ENCODE measurements at regions not wholly inside any gene's neighbourhood (a gene's known extent, or its start where the extent isn't known, plus 50 kb on each side); places are given as distances from the start of the nearest gene placed in this dataset.

DNA sequence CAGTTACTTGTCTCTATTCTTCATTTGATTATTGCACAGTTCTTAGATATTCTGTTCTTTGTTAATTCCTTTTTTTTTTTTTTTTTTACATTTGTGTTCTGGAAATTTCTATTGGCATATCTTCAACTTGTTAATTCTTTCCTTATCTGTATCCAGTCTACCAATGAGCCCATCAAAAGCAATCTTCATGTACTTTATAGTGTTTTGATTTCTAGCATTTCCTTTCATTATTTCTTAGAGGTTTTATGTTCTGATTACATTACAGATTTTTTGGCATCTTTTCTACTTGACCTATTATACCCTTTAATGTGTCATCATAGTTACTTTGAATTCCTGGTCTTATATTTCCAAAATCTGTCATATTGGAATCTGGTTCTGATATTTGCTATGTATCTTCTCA lies 2194.8 kb downstream of the PCDH9 start:
- no peak for DNase-seq (ENCODE audit: low spot score)

DNA sequence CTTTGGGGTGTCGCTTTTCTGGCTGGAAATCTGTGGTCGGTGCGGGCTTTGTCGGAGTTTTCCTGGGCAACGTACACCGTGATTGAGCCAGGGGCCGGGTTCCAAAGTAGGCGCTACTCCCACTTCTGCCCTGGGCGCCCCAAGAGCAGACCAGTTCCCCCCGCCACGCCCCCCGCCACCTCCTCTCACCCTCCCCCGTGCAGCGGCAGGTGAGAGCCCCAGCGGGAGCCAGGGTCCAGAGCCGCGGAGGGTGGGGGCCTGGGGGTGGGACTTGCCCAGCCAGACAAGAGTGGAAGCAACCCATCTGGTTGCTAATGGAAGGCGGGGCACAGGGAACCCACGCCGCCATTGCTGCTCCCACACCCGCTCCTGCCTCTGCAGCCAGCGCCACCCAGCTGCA lies 2195.9 kb downstream of the PCDH9 start:
- DNase-seq (ENCODE audit: low spot score), result no peak

DNA sequence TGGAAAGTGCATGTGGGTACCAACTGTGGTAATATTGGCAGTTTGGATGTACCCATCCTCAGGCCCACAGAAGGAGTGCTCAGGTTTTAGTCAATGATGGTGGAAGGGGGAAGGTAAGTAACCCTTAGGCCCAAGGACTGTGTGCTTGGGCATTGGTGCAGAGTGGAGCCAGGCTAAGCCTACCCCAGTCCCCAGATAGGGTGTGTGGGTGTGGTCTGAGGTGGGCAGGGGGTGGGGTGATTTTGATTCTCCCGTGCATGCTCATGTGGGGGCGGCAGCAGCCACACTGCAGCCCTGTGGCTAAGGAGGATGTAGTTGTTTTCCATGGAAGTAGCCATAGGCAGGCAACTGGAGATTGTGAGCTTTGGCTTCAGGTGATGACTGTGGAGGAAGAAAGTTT lies 2197.3 kb downstream of the PCDH9 start:
- no peak for DNase-seq (ENCODE audit: low spot score)

DNA sequence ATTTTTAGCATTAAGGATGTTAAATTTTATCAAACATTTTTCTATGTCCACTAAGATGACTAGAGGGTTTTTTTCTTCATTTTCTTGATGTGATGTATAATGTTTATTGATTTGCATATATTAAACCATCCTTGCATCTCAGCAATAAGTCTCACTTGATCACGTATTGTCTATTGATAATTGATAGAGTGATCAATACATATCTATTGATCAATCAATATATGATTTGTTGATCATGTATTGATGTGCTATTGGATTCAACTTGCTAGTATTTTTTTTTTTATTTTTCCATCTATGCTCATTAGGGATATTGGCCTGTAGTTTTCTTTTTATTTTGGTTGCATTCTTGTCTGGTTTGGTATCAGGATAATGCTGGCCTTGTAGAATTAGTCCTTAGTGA lies 2202.0 kb downstream of the PCDH9 start:
- DNase-seq (ENCODE audit: low spot score), result no peak

DNA sequence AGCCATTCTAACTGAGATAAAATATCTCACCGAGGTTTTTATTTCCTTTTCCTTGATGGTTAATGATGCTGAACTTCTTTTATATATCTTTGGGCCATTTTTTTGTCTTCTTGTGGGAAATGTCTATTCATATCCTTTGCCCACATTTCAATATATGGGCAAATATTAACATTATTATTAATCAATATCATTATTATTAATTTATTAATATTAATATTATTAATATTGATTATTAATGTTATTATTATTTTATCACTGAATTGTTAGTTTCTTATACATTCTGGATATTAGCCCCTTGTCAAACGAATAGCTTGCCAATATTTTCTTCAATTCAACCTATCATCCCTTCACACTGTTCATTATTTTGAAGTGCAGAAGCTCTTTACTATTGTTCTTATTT lies 2203.6 kb downstream of the PCDH9 start:
- no peak for DNase-seq (ENCODE audit: low spot score)

DNA sequence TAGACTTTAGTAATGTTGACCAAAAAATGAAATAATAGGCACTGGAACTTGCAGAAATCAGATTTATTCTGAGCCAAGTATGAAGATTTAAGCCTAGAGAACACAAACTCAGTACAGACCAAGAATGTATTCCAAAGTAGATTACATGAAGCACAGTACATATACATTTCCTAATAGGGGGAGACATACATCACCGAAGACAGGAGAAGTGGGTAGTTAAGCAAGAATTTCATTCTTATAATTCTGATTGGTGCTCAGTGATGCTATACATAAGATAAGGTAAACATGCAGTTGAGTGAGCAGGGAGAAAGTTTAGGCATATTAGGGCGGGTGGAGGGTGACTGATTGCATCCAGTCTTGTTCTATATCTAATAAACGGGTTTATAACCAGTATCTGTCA lies 2218.8 kb downstream of the PCDH9 start:
- DNase-seq (ENCODE audit: low spot score), result no peak

DNA sequence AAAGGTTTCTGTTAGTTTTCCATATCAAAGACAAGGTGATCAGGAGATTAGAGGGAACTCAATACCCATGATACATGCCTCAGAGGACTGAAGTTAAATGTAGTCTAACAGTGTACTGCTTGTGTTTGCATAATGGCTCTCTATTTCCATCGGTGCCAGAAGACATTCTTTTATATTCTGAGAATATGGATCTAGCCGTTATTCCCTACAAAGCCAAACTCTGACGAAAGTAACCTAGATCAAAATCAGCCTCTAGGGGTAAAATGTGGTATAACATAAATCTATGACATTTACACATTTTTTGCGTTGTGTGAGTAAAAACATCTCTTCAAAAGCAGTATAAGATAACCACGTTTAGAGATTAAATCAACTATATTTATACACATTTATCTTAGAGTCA lies 2232.7 kb downstream of the PCDH9 start:
- no peak for DNase-seq (ENCODE audit: low spot score)

DNA sequence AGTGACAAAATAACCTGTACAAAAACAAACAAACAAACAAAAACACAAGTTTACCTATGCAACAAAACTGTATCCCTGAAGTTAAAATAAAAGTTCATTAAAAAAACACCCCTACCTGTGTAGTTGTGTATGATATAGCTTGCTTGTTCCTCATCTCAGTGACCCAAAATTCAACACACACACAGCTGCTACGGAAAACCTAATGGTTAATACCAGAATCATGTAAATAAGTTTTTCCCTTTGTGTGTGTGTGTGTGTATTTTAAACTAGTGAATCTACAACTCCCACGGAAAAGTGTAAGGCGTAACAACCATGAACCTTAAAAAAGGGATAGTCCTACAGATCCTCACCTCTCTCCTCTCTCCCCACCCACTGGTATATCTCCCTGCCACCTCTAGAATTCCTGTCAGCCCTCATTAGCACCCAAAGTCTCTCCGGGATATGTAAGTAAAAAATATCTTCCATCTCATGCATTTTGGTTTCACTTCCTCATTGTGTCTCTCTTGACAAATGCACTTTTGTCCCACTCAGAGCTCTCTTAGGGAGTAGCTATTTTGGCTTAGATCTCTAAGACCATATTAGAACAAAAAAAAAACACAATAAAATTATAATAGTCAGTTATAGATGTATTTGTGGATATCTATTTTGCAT lies 2236.5 kb downstream of the PCDH9 start:
- DNase-seq (ENCODE audit: low spot score), result no peak

DNA sequence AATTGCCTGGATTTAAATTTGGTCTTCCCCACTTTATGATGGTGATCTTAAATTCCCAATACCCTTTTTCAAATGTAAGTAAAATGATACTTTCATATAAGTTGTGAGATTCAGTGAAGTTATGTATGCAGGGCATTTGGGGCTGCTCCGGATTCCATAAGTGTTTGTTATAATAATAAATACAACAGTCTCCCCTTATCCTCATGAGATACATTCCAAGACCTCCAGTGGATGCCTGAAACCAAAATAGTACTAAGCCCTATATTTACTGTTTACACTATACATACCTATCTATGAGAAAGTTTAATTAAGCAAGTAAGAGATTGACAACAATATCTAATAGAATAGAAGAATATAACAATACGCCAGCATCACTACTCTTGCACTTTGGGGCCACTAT lies 2237.8 kb downstream of the PCDH9 start:
- no peak for DNase-seq (ENCODE audit: low spot score)

DNA sequence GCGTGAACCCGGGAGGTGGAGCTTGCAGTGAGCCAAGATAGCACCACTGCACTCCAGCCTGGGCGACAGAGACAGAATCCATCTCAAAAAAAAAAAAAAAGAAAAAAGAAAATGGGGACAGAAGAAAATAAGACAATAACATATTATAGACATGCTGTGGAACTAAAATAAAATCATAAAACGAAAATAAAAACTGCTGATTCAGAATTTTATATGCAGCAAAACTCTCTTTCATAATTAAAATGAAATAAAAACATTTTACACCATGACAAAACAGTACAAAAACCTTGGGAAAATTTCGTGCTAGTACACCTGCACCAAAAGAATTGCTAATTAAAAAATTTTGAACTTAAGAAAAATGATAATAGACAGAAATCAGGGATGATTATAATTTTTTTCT lies 2245.1 kb downstream of the PCDH9 start:
- no peak for DNase-seq (ENCODE audit: low spot score)

DNA sequence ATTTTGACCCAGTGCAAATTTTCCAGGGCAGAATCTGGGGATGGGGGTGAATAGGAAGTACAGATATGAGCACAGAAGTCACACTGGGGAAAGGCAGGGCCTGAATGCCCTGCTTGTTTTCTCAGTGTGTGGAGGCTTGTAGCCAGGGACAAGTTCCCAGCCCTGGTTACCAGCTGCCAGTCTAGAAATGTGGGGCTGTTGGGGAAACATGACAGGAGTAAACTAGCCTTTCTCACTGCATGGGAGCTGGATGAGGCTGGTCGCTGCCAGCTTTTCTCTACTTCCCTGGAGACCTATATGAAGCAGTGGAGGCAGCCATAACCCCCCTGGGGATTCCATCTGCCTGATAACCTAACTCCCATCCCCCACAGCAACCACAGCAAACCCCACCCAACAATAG lies 2267.7 kb downstream of the PCDH9 start:
- DNase-seq (ENCODE audit: low spot score), result no peak

DNA sequence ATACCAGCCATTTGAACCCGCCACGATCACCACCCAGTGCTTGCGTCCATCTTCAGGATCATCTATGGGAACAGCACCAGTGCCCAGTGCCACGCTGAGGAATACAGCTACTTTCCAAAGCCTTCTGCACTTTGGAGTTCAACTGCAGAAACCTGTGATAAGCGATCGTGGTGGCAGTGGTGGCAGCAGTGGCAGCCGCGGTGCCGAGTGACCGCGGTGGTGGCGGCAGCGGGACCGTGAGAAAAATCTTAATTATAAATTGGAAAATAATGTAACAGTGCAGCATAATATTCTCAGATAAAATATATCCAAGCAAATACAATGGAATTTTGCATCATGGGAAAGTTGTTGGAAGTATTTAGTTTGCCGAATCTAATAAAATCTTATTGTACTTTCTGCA lies 2270.9 kb downstream of the PCDH9 start:
- no peak for DNase-seq (ENCODE audit: low spot score)

DNA sequence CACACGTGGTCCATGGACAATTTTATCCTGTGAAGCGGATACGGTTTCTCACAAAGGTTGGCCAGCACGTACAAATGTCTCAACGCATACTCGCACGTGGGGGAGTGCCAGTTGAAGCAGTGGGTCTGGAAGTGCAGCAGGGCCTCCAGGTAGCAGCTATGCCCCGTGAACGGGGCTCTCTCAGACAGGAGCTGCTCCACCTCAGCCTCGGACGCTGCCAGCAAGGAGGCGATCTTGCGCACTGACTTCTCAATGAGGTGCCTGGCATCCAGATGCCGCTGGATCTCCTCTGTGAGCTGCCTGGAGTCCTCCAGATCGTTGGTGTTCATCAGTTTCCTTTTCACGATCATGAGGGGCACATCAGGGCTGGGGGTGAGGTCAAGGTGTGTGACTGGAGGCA lies 2272.0 kb downstream of the PCDH9 start:
- no peak for DNase-seq (ENCODE audit: low spot score)

DNA sequence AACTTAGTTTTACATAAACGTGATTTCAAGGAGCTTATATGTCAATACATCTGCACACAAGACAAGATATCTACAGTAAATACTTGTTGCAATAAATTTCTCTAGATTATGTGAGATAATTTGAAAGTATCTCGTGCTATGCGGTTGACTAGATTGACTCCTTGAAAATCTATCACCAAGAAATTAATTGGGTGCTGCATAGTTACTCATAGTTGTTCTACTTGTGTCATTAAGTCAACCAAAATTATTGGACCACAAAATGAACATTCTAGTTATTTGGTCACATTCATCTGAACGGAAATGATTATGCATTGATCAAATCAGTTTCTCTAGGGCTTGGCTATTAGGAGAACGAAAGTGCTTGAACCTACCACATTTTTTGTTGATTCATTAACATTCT lies 2291.5 kb downstream of the PCDH9 start:
- DNase-seq (ENCODE audit: low spot score), result no peak

DNA sequence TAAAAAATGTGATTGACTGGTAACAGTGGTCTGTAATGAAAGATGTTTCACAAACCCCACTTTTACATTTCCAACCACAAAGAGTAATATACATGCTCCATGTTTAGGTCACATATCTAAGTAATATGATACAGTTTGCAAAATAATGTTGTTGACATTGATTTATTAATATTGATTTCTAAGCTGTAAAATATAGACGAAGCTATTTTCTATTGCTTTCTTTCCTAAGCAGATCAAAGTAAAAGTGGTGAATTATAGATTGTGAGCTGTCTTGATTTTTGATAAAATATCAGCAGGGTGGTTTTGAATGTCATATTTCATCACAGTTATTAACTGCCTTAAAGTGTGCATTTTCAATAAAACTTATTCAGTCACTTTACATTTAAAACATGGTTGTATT lies 2292.8 kb downstream of the PCDH9 start:
- no peak for DNase-seq (ENCODE audit: low spot score)

DNA sequence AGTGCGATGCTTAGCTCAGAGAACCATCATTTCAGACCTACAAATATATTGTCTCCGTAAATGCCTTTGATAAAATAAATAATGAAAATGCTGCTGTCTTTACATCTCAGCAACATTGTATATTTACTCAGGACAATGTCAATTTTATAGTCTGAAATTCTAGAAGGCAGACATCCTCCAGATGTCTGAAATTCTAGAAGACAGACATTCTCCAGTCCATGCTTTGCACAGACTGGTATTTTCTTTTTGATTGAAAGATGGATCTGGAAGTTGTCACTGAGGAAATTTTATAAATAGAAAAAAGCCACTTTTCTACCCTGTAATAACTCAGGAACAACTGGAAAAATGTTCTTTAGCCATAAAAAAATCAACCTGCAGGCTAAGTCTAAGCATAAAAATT lies 2293.3 kb downstream of the PCDH9 start:
- DNase-seq (ENCODE audit: low spot score), result no peak

DNA sequence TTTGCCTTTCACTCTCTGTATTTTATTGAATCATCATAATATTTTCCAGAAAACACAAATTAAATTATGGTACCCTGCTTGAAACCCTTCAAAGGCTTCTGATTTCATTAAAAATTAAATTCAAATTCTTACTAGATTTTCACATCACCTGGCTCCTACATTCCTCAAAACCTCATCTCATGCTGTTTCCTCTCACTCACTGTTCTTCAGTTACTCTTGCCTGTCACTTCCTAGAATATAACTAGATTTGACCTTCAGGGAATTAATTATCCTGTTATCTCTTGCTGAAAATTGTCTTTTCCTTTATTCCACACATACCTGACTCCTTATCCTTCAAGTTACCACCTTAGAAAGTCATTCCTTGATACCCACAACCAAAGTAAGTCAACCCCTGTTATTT lies 2294.7 kb downstream of the PCDH9 start:
- DNase-seq (ENCODE audit: low spot score), result no peak

DNA sequence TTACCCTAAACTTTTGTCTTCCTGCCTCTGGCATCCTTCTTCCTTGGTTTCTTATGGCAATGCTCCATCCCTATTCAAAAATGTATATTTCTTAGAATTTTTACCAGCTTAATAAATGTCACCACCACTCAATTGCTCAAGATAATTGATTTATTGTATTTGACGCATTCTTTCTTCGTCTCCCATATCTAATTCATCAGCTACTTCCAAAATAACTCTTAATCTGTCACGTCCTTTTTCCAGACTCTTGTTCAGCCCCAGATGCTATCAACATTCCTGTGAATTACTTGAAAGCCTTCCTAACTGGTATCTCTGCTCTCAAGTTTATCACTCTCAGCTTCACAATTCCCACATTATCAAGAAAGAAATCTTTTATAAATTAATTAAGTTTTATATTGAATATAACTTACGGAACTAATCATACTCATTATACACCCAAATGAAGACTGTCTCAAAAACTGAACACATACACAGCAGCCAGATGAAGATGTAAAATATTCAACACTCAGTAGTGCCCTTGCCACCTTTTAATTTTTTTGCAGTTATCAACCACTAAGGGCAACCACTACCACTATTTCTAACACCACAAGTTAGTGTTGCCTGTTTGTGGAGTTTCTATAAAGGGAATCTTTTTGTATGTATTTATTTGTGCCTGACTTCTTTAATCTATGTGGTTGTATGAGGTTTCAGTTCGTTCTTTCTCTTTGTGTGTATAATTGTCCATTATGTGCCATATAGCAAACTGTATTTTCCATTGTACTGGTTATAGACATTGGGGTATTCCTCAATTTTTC lies 2295.4 kb downstream of the PCDH9 start:
- no peak for DNase-seq (ENCODE audit: low spot score)

DNA sequence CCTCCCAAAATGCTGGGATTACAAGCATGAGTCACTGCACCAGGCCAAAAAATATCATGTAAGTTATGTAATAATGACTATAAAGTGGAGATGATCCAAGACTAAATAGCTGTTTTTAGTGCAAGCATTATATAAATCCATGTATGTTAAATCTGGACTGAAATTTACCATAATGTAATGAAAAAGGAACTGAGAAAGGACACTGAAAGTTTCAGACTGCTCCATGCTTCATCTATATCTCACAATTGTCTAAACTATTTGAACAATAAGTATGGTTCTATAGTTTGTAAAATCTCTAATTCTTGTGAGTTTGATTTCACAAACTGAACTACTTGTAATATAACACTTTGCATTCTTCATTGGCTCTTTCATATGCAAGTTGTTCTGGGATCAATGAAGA lies 2299.5 kb downstream of the PCDH9 start:
- no peak for DNase-seq (ENCODE audit: low spot score)

DNA sequence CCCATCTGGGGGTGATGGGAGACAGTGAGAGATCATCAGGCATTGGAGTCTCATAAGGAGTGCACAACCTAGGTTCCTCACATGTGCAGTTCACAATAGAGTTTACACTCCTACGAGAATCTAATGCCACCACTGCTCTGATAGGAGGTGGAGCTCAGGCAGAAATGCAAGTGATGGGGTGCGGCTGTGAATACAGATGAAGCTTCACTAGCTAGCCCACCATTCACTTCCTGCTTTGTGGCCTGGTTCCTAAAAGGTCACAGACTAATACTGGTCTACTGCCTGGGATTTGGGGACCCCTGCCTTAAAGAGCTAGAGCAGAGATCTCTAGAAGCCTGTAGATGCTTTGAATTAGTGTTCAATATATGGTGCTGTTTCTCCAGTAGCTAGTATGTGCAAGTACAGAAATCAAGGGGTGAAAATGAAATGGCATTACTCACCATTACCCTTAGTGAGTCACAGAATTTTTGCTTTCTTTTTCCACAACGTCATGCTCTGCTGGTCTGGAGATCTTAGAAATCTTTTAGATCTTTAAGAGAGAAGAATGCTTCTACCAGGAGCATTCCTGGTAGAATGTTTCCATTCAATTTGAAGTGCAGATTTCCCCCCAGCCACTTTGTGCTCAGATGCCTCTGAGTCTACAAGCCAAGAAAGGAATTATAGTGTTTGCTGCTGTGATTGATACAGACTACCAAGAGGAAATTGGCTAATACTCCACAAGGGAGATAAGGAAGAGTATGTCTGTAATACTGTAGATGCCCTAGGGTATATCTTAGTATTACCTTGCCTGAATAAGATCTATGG lies 2301.2 kb downstream of the PCDH9 start:
- no peak for DNase-seq (ENCODE audit: low spot score)

DNA sequence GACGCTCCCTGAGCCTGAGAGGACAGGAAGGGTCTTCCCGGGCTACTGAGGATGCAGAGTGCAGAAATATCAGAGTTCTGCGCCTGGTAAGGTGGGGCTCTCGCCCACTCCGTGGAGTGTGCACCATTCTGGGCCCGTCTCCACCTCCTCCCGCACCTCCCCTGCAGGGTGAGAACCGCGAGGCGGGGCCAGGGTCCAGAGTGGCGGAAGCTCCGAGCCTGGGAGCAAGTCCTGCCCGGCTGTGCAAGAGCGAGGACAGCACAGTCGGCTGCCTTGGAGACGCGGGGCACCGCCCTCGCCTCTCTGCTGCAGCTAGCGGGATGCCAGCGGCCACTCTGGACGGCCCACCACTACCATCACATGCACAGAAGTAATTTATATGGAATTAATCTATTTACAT lies 2304.4 kb downstream of the PCDH9 start:
- no peak for DNase-seq (ENCODE audit: low spot score)

DNA sequence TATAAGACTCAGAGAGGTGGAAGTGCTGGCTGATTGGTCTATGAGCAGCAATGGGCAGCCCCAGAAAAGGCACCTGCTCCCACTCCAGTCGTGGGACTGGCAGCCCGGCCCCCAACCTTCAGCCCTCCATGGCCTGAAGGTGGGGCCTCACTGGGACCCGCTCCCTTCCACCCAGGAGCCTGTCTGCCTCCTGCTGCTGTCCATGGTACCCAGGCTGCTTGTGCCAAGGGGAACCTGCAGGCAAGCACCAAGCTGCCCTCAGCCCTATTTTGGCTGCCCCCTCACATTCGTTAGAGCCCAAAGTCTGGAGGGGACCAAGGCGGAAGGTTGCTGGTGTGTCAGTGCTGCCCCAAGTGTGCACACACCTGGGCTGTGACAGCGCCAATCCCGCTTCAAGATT lies 2304.9 kb downstream of the PCDH9 start:
- no peak for DNase-seq (ENCODE audit: low spot score)

DNA sequence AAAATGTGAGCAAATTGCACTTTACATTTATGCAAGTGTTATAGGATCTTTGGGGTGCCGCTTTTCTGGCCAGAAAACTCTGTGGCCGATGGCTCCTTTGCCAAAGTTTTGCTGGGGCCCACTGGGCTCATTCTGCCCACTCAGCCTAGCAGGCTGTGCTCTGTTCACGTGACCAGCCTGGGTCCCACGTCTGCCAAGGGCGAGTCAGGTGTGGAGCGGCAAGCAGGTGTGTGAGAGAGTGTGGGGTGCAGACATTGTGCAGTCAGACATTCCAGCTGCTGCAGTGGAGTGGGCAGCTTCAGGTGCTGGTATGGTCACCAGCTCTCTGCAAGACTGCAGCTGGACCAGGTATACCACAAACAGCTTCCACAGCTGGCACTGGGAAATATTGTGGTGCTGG lies 2305.7 kb downstream of the PCDH9 start:
- no peak for DNase-seq (ENCODE audit: low spot score)
